GM12891 (cell line): ENCODE measurements at regions not wholly inside any gene's neighbourhood (a gene's known extent, or its start where the extent isn't known, plus 50 kb on each side); places are given as distances from the start of the nearest gene placed in this dataset.
"Not testable (repeated sequence)": the region's sequence is repeated elsewhere in the genome, so short reads cannot be mapped to it uniquely, and the experiment has no call there.

Experiments
- DNase-seq: peaks from one replicate; pipeline ENCODE4 v3.0.0; 2011; ENCODE audit warnings: low spot score; ENCODE audit not compliant: insufficient read length
- FAIRE-seq: peaks from 2 replicates; lab custom pipeline; 2011; peaks lifted over from hg19 to GRCh38; lab: Jason Lieb, UNC
- PAX5 ChIP-seq: IDR thresholded peaks from 2 replicates; pipeline ENCODE4 v1.6.1; 2011; ENCODE audit warnings: low read length, moderate library complexity, mild to moderate bottlenecking; ENCODE audit not compliant: insufficient read depth, severe bottlenecking
- POLR2A ChIP-seq: IDR thresholded peaks from 2 replicates; pipeline ENCODE4 v1.6.1; 2011; ENCODE audit warnings: low read depth, low read length, control low read depth
- POLR2AphosphoS5 ChIP-seq: IDR thresholded peaks from 2 replicates; pipeline ENCODE4 v1.6.1; 2011; ENCODE audit warnings: low read depth, low read length, control low read depth
- POU2F2 ChIP-seq: IDR thresholded peaks from 2 replicates; pipeline ENCODE4 v1.6.1; 2011; ENCODE audit warnings: low read depth, mild to moderate bottlenecking, control low read depth, low read length, moderate library complexity
- SPI1 ChIP-seq: IDR thresholded peaks from 2 replicates; pipeline ENCODE4 v1.6.1; 2011; ENCODE audit warnings: low read depth, low read length, control low read depth
- TAF1 ChIP-seq: IDR thresholded peaks from 2 replicates; pipeline ENCODE4 v1.6.1; 2011; ENCODE audit warnings: low read depth, low read length, control low read depth

DNA sequence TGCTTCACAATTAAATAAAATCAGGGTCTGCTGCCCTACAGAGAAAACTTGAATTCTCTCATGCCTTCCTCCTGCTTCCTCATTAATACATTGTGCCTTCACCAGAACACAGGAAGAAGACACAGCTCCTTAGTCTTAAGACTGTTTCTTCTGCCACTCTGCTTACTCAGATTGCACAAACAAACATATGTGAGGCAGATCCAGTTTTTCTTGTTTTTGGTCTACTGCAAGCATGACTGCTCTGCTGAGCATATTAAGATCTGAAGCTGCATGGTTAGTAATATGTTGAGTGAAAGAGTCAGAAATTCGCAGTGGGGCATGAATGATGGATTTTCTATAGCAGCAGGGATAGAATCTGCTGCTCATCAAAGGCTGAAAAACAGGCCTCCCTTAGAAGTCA is 321.1 kb upstream of the STXBP6 start:
- TF ChIP-seq POLR2AphosphoS5, result no peak
- no peak for TF ChIP-seq POU2F2
- no peak for TF ChIP-seq SPI1
- FAIRE-seq (no peak), DNase-seq (no peak)

DNA sequence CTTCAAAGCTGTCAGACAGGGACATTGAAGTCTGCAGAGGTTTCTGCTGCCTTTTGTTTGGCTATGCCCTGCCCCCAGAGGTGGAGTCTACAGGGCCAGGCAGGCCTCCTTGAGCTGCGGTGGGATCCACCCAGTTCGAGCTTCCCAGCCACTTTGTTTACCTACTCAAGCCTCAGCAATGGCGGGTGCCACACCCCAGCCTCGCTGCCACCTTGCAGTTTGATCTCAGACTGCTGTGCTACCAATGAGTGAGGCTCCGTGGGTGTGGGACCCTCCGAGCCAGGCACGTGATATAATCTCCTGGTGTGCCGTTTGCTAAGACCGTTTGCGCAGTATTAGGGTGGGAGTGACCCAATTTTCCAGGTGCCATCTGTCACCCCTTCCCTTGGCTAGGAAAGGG is 320.1 kb upstream of the STXBP6 start:
- not testable (repeated sequence) for FAIRE-seq, DNase-seq

DNA sequence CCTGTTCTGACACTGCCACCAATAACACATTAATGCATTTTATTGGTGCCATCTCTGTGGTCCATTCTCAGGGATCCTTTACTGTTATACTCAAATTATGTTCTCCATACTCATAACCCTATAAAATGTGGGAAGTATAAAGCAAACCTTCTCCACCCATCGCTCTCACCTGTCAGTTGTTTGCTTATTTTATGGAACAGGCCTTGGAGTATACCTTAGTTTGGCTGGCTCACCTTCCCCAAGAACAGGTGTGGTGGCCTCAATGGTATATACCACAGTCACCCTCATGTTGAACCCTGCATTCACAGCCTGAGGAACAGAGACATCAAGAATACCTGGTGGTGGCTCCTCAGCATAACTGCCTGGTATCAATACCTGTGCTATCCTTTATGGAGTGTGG is 308.4 kb upstream of the STXBP6 start:
- FAIRE-seq, result no peak
- no peak for TF ChIP-seq TAF1
- TF ChIP-seq POU2F2, result no peak

DNA sequence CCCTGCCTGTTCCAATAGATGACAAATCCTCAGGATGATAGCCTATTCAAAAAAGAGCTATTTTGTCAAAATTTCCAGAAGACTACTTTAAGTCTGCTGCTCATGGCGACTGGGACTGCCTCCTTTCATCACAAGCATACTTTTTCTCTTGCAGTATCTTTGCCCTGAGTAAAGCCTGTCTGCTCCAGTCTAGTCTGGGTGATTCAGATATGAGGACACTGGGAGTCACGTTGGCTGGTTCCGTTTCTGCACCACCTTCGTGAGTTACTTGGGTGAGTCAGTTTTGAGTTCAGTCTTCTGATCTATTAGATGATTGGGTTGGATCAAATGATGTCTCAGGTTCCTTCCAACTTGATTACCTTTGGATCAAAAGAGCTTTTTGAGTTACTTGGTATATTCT is 301.3 kb upstream of the STXBP6 start:
- FAIRE-seq (no peak), DNase-seq (no peak)
- TF ChIP-seq SPI1 (no peak), POLR2A (no peak), PAX5 (no peak), POLR2AphosphoS5 (no peak), POU2F2 (no peak), TAF1 (no peak)

More for the DNA sequence above, 308.4 kb upstream of the STXBP6 start:
- no peak for DNase-seq

DNA sequence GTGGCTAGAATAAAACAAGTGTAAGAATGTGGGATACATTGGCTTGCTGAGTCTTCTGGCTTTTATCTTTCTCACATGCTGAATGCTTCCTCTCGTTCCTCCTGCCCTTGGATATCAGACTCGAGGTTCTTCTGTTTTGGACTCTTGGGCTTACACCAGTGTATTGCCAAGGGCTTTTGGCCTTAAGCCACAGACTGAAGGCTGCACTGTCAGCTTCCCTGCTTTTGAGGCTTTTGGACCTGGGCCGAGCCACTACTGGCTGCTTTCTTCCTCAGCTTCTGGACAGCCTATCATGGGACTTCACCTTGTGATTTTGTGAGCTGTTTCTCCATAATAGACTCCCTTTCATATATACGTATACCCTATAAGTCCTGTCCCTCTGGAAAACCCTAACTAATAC is 300.9 kb upstream of the STXBP6 start:
- FAIRE-seq (no peak), DNase-seq (no peak)
- TF ChIP-seq SPI1 (no peak), POU2F2 (no peak), PAX5 (no peak), POLR2AphosphoS5 (no peak), POLR2A (no peak), TAF1 (no peak)

DNA sequence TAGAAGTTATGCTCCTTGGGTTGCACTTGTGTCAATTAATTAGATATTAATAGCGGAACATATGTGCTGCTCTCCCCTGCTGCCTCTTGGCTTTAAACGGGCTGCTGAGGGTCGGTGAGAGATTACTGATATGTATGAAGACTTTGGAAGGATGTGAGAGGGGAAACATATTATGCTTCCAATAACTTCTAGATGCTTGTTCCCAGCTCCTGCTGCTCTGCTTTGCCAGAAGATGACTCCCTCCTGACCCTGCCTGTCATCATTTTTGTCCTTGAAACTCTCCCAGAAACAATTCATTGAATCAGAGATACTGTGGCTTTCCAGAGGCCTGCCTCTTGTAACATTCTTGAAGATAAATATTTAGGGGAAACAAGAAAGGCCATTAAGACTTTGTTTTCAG is 300.1 kb upstream of the STXBP6 start:
- no peak for FAIRE-seq

DNA sequence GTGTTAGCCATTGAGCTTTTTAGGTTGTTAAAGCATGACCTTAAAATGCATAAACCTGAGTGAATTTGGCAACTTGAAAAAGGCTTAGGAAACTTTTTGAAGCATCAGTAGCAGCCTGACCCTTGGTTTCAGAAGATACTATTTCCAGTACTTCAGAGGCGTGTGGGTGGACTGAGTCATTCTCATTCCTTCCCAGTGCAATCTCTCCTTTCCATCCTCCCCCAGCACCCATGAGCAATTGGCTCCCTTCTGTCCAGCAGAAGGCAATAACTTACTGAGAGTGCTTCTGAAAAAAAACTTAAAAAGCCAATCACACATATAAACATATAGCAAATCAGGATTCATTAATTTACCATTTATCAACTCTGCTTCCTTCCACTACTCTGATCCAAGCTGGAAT is 299.3 kb upstream of the STXBP6 start:
- no peak for FAIRE-seq

More for the DNA sequence above, 300.1 kb upstream of the STXBP6 start:
- TF ChIP-seq POLR2A, result no peak
- no peak for TF ChIP-seq SPI1
- TF ChIP-seq POLR2AphosphoS5, result no peak
- TF ChIP-seq POU2F2, result no peak
- no peak for TF ChIP-seq TAF1
- no peak for TF ChIP-seq PAX5
- DNase-seq, result no peak

DNA sequence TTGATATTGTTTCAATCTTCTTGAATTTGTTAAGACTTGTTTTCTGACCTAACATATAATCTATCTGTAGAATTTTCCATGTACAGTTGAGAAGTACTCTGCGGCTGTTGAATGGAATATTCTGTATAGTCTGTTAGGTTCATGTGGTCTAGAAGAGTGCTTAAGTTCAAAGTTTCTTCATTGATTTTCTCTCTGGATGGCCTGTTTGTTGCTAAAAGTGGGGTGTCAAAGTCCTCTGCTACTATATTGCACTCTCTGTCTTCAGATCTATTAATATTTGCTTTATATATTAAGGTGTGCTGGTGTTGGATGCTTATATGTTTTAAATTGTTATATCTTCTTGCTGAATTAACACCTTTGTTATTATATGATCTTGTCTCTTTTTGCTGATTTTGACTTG is 290.9 kb upstream of the STXBP6 start:
- no peak for DNase-seq
- no peak for FAIRE-seq
- no peak for TF ChIP-seq POLR2AphosphoS5
- TF ChIP-seq POU2F2, result no peak
- TF ChIP-seq SPI1, result no peak
- no peak for TF ChIP-seq POLR2A
- TF ChIP-seq TAF1, result no peak
- no peak for TF ChIP-seq PAX5

More for the DNA sequence above, 299.3 kb upstream of the STXBP6 start:
- TF ChIP-seq PAX5 (no peak), POLR2AphosphoS5 (no peak), POU2F2 (no peak), SPI1 (no peak), TAF1 (no peak), POLR2A (no peak)
- no peak for DNase-seq

DNA sequence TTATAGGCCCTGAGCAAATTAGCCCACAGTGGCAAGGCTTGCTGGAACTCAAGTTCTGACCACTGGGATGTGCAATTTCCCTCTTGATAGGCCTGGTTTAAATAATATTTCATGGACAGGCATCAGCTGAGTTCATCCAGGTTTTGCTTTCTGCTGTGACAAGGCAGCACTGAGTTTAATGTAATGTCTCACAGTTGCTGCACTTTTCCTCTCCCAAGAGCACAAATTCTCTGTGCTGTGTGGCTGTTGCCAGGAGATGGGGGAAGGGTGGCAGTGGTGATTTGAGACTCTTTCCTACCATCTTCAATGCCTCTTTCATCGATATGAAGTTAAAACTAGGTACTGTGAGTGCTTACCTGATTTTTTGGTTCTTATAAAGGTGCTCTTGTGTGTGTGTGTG is 272.8 kb upstream of the STXBP6 start:
- TF ChIP-seq POU2F2, result no peak
- TF ChIP-seq SPI1, result no peak
- no peak for TF ChIP-seq POLR2AphosphoS5
- TF ChIP-seq TAF1, result no peak
- no peak for TF ChIP-seq POLR2A
- TF ChIP-seq PAX5, result no peak
- FAIRE-seq, result no peak
- DNase-seq, result no peak

DNA sequence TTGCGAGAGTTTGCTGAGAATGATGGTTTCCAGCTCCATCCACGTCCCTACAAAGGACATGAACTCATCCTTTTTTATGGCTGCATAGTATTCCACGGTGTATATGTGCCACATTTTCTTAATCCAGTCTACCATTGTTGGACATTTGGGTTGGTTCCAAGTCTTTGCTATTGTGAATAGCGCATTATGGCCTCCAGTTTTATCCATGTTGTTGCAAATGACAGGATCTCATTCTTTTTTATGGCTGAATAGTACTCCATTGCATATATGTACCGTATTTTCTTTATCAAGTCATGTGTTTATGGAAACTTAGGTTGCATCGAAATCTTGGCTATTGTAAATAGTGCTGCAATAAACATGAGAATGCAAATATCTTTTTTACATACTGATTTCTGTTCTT is 266.1 kb upstream of the STXBP6 start:
- not testable (repeated sequence) for DNase-seq, FAIRE-seq

DNA sequence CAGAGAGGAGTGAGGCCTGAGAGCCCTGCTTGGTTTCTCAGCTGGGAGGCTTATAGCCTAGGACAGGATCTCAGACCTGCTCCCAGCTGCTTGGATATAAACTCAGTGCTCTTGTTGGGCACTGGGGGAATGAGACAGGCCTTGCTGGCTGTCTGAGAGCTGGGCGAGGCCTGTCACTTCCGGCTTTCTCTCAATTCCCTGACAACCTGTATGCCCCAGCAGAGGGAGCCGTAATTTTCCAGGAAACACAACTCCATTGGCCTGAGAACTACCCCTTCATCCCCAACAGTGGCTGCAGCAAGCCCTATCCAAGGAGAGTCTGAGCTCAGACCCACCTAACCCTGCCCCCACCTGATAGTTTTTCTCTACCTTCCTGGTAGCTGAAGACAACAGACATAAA is 258.3 kb upstream of the STXBP6 start:
- no peak for FAIRE-seq
- TF ChIP-seq POU2F2, result no peak
- no peak for TF ChIP-seq TAF1

DNA sequence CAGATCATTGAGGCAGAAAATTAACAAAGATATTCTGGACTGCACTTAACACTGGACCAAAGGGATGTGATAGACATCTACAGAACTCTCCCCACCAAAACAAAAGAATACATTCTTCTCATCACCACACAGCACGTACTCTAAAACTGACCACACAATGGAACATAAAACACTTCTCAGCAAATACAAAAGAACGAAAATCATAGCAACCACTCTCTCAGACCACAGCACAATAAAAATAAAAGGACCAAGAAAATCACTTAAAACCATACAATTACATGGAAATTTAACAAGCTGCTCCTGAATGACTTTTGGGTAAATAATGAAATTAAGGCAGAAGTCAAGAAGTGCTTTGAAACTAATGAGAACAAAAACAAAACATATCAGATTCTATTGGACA is 254.0 kb upstream of the STXBP6 start:
- DNase-seq, result no peak
- FAIRE-seq, result no peak
- TF ChIP-seq POLR2A (no peak), PAX5 (no peak), TAF1 (no peak), POU2F2 (no peak), POLR2AphosphoS5 (no peak), SPI1 (no peak)

More for the DNA sequence above, 258.3 kb upstream of the STXBP6 start:
- no peak for DNase-seq
